Amniotic epithelial cell (primary cell): ENCODE measurements at regions not wholly inside any gene's neighbourhood (a gene's known extent, or its start where the extent isn't known, plus 50 kb on each side); places are given as distances from the start of the nearest gene placed in this dataset.

Source experiments
- DNase-seq: peaks from one replicate; pipeline ENCODE4 v3.0.0-alpha.2; 2010; ENCODE audit warnings: low read depth

- no peak for DNase-seq
Observed at GRCh38 chr6:128666405-128666804, 146.0 kb upstream of the PTPRK start.

- no peak for DNase-seq
Observed at GRCh38 chr6:128663238-128663637, 142.8 kb upstream of the PTPRK start.

GRCh38 chr6:128659878-128660622 is 139.7 kb upstream of the PTPRK start:
- peak; percentile 39 for DNase-seq

GRCh38 chr6:128659276-128659675 is 138.9 kb upstream of the PTPRK start:
- DNase-seq = no peak

DNA sequence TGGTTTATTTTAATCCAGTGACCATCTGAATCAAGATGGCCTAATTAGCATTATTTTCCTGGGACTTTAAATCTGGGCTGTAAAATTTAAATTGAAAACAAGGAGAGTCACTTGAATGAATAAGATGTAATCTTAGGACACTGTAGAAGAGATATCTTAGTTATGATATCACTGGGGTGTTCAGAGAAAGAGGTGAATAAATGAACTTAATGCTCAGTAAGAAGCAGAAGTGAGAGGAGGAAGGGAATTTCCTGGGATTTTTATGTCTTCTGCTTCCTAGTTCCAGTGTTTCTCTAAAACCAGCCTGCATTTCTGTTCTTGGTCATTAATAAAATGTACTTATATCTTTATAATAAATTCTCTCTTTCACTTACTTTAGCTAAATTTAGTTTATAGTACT is 136.8 kb upstream of the PTPRK start:
- DNase-seq = no peak

- DNase-seq = peak; percentile 76
Observed at GRCh38 chr6:128655978-128656498, 135.6 kb upstream of the PTPRK start.

DNA sequence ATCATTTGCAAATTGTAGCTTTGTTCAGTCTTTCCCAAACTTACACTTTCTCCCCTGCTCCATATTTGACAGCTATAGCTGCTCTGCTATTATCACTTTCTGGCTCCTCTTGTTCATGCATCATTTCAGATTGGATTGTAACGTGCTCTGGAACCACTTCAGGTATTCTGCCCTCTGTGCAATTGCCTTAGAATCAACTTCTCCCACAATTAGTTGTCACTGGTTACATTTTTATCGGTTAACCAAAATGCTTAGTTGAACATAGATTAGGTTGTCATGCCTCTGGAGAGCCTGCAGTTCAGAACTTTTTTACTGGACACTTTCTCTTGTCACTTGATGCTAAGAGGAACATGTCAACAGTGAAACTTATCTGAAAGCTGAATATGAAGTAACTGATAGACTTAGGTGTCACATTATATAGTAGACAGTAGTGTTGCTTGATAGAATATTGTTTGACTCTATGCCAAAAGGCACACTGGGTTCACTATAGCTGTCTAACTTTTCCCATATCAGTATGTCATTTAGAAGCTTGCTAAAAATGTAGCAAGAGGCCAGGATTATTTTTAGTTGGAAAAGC is 127.7 kb upstream of the PTPRK start:
- no peak for DNase-seq

- DNase-seq = no peak
Observed at GRCh38 chr6:128642132-128642531, 121.7 kb upstream of the PTPRK start.

DNA sequence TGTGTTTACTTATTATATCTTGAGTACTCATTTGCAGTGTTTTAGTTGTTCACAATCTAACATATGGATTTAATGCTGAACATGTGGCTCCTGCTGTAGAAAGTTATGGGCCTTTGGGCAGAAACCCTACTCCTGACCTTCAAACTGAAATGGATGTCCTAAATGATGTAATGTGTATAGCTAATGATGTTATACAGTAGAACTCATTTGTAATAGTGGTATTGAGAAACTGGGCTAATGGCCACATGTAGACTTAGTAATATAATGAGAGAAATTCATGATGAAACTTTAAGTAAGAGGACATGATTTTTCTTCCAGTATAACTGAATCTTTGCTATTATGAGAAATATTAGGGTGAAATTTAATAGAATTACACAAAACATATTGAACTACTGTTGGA is 121.3 kb upstream of the PTPRK start:
- DNase-seq = peak; percentile 44

DNA sequence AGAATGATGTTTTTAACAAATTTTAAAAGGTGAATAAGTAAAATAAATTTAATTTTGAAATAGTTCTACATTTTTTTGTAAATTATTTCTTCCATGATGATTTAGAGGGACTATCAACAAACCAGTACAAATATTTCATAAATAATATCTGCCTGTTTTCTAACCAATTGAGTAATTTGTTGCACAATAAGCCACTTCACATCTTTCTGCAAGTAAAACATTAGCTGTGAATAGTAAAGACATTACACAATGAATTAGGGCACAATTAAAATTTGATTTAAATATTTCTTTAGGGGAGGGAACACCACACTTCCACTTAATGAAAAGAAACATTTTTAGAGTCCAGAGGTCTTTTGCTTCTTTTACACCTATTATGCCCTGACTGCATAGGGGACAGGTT is 118.4 kb upstream of the PTPRK start:
- peak; percentile 50 for DNase-seq

GRCh38 chr6:128635219-128635618 is 114.8 kb upstream of the PTPRK start:
- DNase-seq = no peak

DNA sequence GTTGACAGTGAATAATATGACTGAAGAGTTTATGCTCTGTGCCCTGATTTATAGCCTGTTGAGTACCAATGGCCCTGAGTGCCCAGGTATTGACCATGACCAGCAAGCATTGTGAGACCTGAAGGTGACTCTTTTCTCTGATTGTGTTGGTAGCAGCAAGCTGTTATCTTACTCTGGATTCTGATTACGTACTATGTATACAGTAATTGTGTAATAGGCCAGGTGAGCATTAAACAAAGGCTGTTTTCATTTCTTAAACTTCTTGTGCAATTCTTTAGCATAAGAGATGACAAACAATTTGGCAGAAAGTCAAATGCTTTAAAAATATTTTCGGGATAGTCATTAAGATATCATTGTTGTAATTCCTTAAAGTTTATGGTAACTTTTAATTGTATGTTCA is 111.7 kb upstream of the PTPRK start:
- no peak for DNase-seq

DNA sequence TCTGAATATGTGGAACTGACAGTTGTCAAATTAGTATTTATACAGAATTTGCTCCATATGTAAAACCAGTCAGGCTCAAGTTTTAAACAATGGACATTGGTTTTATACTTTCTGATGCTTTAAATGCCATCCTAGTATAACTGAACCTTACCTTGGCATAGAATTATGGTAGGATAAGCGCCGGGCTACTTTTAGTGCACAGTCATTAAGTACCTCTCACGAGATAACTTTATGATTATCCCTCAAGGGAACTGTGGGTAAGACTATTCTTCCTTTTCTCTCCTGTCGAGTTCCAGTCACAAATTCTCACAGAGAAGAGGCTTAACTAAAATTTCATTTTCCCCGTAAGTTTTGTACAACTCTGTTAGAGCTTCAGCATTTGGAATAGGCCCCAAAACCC is 110.6 kb upstream of the PTPRK start:
- DNase-seq = no peak

GRCh38 chr6:128630213-128630612 is 109.8 kb upstream of the PTPRK start:
- no peak for DNase-seq

DNA sequence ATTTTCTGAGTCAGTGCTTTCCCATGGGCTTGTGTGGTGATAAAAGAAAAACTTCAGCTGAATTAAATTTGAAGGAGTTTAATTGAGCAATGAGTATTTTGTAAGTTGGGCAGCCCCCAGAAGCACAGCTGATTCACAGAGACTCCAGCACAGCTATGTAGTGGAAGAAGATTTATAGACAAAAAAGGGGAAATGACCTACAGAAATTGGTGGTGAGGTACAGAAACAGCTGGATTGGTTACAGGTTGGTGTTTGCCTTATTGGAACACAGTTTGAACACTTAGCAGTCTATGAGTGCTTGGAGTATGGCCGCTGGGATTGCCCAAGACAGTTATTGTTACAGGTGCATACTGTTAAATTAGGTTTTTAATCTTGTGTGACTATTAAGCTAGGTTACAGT is 96.9 kb upstream of the PTPRK start:
- DNase-seq = no peak

- DNase-seq = no peak
Observed at GRCh38 chr6:128616342-128616741, 95.9 kb upstream of the PTPRK start.

DNA sequence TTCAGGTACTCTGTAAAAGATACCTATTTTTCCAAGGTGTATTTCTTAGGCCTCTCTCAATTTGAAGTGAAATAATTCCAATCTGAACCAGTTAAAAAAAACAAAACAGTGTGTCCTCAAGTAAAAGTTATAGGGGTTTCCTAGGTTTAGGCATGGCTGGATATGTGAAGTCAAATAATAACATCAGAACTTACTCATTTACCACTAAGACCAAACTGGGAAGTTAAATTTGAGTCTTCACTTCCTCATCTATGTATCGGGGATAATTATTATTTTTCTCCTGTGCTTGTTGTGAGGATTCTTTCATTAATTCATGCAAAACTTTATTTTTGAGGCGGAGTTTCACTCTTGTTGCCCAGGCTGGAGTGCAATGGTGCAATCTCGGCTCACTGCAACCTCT is 86.2 kb upstream of the PTPRK start:
- DNase-seq = no peak

DNA sequence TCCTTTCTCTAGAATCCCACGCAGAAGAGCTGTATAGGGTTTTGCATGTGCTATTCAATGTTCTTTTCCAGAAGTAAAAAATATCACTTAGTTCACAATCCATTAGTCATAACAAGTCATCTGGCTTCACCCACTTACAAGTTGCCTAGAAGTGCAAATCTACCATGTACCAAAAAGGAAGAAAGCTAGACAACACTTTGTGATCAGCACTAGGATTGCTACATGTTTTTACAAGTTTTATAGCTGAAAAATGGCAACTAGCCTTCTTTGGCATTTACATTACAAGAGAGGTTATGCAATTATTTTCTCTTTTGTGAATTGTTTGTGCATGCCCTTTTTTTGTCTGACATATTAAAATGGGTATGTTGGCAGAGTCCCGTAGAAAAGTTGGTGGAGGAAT is 85.6 kb upstream of the PTPRK start:
- DNase-seq = no peak

GRCh38 chr6:128601060-128601459 is 80.7 kb upstream of the PTPRK start:
- peak; percentile 49 for DNase-seq

- DNase-seq = peak; percentile 93
Observed at GRCh38 chr6:128600397-128600951, 80.1 kb upstream of the PTPRK start.

- no peak for DNase-seq
Observed at GRCh38 chr6:128599036-128599435, 78.6 kb upstream of the PTPRK start.

DNA sequence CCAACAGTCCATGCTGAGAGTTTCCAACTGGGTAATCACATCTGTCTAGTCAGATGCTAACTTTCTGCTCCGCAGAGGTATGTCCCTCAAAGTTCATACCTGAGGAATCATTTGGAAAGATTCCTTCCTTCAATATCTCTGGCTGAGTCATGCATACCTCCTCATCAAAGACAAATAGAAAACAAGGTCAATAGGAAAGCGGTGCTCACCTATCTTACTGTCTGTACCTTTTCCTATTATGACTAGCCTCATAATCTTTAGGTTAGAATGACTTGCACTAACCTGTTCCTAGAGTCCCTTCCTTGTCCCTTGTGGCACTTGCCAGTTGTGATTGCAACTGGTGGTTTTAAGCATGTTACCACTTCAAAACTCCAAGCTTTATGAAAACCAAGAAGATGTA is 78.2 kb upstream of the PTPRK start:
- DNase-seq = no peak

DNA sequence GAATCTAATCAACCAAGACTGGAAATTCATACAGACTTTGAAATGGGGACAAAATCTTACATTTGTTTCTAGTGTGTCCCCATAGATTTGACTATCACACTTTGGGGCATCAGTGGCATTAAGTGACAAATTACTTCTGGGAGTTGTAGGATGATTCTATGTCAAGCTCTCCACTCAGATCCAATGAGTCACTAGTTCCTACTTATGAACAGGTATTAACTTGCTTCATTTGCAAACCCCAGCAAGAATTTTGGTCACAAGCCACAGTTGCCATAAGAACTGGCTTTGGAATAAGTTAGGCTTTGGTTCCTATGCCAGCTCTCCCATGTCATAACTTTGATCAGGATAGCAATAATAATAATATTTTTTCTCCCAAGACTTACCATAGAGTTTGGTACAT is 77.6 kb upstream of the PTPRK start:
- no peak for DNase-seq

- no peak for DNase-seq
Observed at GRCh38 chr6:128597004-128597403, 76.6 kb upstream of the PTPRK start.
